Astrocyte (in vitro differentiated cells and primary cell): ENCODE measurements at regions not wholly inside any gene's neighbourhood (a gene's known extent, or its start where the extent isn't known, plus 50 kb on each side); places are given as distances from the start of the nearest gene placed in this dataset.

ENCODE experiments used
- DNase-seq: peaks from one replicate; pipeline ENCODE4 v3.0.0-alpha.2; 2010; ENCODE audit warnings: low read depth
- FAIRE-seq: peaks from 2 replicates; lab custom pipeline; 2011; peaks lifted over from hg19 to GRCh38; lab: Jason Lieb, UNC
- H2AFZ ChIP-seq: 2 replicates; pipeline ENCODE4 v1.6.0; 2012; ENCODE audit warnings: low read depth, low read length, inconsistent platforms
- H3K27ac ChIP-seq: 2 replicates; pipeline ENCODE4 v1.5.1; 2011; ENCODE audit warnings: low read depth, low read length, inconsistent platforms
- H3K27me3 ChIP-seq: 2 replicates; pipeline ENCODE4 v1.6.0; 2011; ENCODE audit warnings: low read length, inconsistent platforms; ENCODE audit not compliant: insufficient read depth
- H3K36me3 ChIP-seq: 2 replicates; pipeline ENCODE4 v1.5.1; 2011; ENCODE audit warnings: low read length, inconsistent platforms; ENCODE audit not compliant: insufficient read depth
- H3K4me1 ChIP-seq: 2 replicates; pipeline ENCODE4 v1.5.1; 2011; ENCODE audit warnings: low read length, inconsistent platforms; ENCODE audit not compliant: insufficient read depth
- H3K4me2 ChIP-seq: 2 replicates; pipeline ENCODE4 v1.6.0; 2012; ENCODE audit warnings: low read length, inconsistent platforms
- H3K4me3 ChIP-seq: 2 replicates; pipeline ENCODE4 v1.5.1; 2011; ENCODE audit warnings: low read depth, mild to moderate bottlenecking, low read length, inconsistent platforms; ENCODE audit not compliant: insufficient read depth
- H3K79me2 ChIP-seq: 2 replicates; pipeline ENCODE4 v1.6.0; 2012; ENCODE audit warnings: mild to moderate bottlenecking, low read length, inconsistent platforms; ENCODE audit not compliant: insufficient read depth
- H3K9ac ChIP-seq: 2 replicates; pipeline ENCODE4 v1.6.0; 2012; ENCODE audit warnings: mild to moderate bottlenecking, low read length, inconsistent platforms
- H3K9me3 ChIP-seq: 2 replicates; pipeline ENCODE4 v1.5.1; 2012; ENCODE audit warnings: low read depth, mild to moderate bottlenecking, low read length, inconsistent platforms; ENCODE audit not compliant: insufficient read depth
- H4K20me1 ChIP-seq: 2 replicates; pipeline ENCODE4 v1.6.0; 2012; ENCODE audit warnings: low read length, inconsistent platforms; ENCODE audit not compliant: insufficient read depth
- H3K27ac Mint-ChIP-seq: one replicate; pipeline ENCODE4 v1.8.0; 2021; ENCODE audit warnings: mild to moderate bottlenecking, mixed read lengths; ENCODE audit not compliant: unreplicated experiment
- H3K27me3 Mint-ChIP-seq: one replicate; pipeline ENCODE4 v1.8.0; 2021; ENCODE audit warnings: low read depth, mixed read lengths; ENCODE audit not compliant: unreplicated experiment
- H3K36me3 Mint-ChIP-seq: one replicate; pipeline ENCODE4 v1.8.0; 2021; ENCODE audit warnings: low read depth, mixed read lengths; ENCODE audit not compliant: unreplicated experiment
- H3K4me1 Mint-ChIP-seq: one replicate; pipeline ENCODE4 v1.8.0; 2021; ENCODE audit warnings: low read depth, mixed read lengths; ENCODE audit not compliant: unreplicated experiment
- H3K4me3 Mint-ChIP-seq: one replicate; pipeline ENCODE4 v1.8.0; 2021; ENCODE audit warnings: mild to moderate bottlenecking, moderate library complexity, mixed read lengths; ENCODE audit not compliant: unreplicated experiment
- H3K9me3 Mint-ChIP-seq: one replicate; pipeline ENCODE4 v1.8.0; 2021; ENCODE audit warnings: mild to moderate bottlenecking, mixed read lengths; ENCODE audit not compliant: unreplicated experiment
- EZH2 ChIP-seq: IDR thresholded peaks from 2 replicates; pipeline ENCODE4 v1.6.1; 2012; ENCODE audit warnings: mild to moderate bottlenecking, low read length, inconsistent platforms; ENCODE audit not compliant: insufficient read depth
- TF ChIP-seq, protein P1 (sequence below): IDR thresholded peaks from 2 replicates; pipeline ENCODE4 v1.5.1; 2011; ENCODE audit warnings: low read depth, mild to moderate bottlenecking, inconsistent platforms, low read length, moderate library complexity; ENCODE audit not compliant: insufficient read depth

DNA sequence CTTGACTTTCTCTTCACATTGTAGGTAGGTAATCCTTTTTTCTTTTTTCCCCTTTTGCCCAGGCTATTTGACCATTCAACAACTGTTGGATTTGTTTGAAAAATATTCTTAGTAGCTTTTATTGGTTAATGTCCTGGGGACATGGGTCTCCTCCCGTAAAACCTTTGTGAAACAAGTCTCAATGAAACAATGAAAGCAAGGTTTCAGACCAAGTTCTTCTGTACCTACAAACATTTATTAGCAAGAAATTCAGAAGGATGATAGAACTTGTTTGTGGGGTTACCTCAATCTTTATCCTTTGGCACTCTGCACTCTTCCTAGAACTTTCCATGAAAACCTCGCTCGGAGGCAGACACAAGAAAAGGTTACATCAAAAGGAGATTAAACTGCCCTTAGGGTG lies 190.7 kb upstream of the ANK2 start:
- TF ChIP-seq, protein P1, sequence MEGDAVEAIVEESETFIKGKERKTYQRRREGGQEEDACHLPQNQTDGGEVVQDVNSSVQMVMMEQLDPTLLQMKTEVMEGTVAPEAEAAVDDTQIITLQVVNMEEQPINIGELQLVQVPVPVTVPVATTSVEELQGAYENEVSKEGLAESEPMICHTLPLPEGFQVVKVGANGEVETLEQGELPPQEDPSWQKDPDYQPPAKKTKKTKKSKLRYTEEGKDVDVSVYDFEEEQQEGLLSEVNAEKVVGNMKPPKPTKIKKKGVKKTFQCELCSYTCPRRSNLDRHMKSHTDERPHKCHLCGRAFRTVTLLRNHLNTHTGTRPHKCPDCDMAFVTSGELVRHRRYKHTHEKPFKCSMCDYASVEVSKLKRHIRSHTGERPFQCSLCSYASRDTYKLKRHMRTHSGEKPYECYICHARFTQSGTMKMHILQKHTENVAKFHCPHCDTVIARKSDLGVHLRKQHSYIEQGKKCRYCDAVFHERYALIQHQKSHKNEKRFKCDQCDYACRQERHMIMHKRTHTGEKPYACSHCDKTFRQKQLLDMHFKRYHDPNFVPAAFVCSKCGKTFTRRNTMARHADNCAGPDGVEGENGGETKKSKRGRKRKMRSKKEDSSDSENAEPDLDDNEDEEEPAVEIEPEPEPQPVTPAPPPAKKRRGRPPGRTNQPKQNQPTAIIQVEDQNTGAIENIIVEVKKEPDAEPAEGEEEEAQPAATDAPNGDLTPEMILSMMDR = no peak
- TF ChIP-seq EZH2 = no peak
- Mint-ChIP-seq H3K27me3 (no peaks in the 10 kb centered on the region), H3K36me3 (no peaks in the 10 kb centered on the region), H3K27ac (no peak overlapping the region), H3K9me3 (no peaks in the 10 kb centered on the region), H3K4me1 (peaks cover 27% of the 10 kb centered on the region), H3K4me3 (no peak overlapping the region)
- Histone ChIP-seq H2AFZ (no peak overlapping the region), H3K4me2 (no peak overlapping the region), H3K27me3 (no peaks in the 10 kb centered on the region), H3K9me3 (no peaks in the 10 kb centered on the region), H3K79me2 (no peaks in the 10 kb centered on the region), H3K4me3 (no peak overlapping the region), H3K36me3 (no peaks in the 10 kb centered on the region), H4K20me1 (no peaks in the 10 kb centered on the region), H3K9ac (no peak overlapping the region), H3K27ac (no peak overlapping the region), H3K4me1 (no peaks in the 10 kb centered on the region)
- FAIRE-seq = no peak
- no peak for DNase-seq

GRCh38 chr4:112859456-112860184 lies 189.8 kb upstream of the ANK2 start:
- DNase-seq (no peak), FAIRE-seq (no peak)
- Histone ChIP-seq H3K27ac (no peak overlapping the region), H3K4me1 (no peaks in the 10 kb centered on the region), H3K36me3 (no peaks in the 10 kb centered on the region), H4K20me1 (no peaks in the 10 kb centered on the region), H3K79me2 (no peaks in the 10 kb centered on the region), H3K27me3 (no peaks in the 10 kb centered on the region), H3K9ac (no peak overlapping the region), H3K4me3 (no peak overlapping the region), H3K9me3 (no peaks in the 10 kb centered on the region), H3K4me2 (no peak overlapping the region), H2AFZ (no peak overlapping the region)
- Mint-ChIP-seq H3K4me1 (peaks cover 25% of the 10 kb centered on the region), H3K36me3 (no peaks in the 10 kb centered on the region), H3K4me3 (no peak overlapping the region), H3K9me3 (no peaks in the 10 kb centered on the region), H3K27ac (peak overlapping the region; percentile 30), H3K27me3 (no peaks in the 10 kb centered on the region)
- TF ChIP-seq, protein P1 = no peak
- TF ChIP-seq EZH2 = no peak
